ENCODE measurements at regions not wholly inside any gene's neighbourhood (a gene's known extent, or its start where the extent isn't known, plus 50 kb on each side); places are given as distances from the start of the nearest gene placed in this dataset.

DNA sequence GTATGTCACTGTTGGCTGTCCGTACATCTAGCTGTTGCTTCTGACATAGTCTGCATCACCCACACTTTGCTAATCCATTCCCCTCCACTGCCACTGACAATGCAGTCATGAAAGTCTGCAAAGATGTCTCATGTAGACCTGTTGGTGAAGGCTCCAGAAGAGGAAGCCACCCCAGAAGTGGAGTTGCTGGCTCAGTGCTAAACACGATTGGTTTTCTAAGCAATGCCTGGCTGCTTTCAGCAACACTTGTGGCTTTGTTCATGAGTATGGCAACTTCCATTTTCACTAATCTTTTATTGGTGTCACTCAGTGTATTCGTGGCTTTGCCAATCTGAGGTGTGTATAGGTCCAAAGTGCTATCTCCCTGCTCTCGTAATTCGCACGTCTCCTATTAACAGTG is 288.1 kb downstream of the GADD45G start:
- TF ChIP-seq TAF1 (IDR thresholded peaks at IDR 0.05; ENCODE audit: low read depth, low read length) (no peak), POLR2A (IDR thresholded peaks at IDR 0.05; ENCODE audit: control extremely low read depth in 1 of 2, low read depth in 2 of 2, low read length in 2 of 2) (no peak), MAX (IDR thresholded peaks at IDR 0.05) (no peak), EP300 (IDR thresholded peaks at IDR 0.05; ENCODE audit: borderline replicate concordance in 1 of 2, low read depth in 2 of 2, low read length in 2 of 2) (no peak), USF2 (IDR thresholded peaks at IDR 0.05; ENCODE audit: low read length) (no peak), HDAC2 (IDR thresholded peaks at IDR 0.05; ENCODE audit: borderline replicate concordance in 1 of 2, low read depth in 2 of 2, low read length in 2 of 2) (no peak), SRF (IDR thresholded peaks at IDR 0.05; ENCODE audit: low read depth, low read length) (no peak), EZH2 (IDR thresholded peaks at IDR 0.05; ENCODE audit: low read depth, low read length, severe bottlenecking) (no peak), TBP (IDR thresholded peaks at IDR 0.05; ENCODE audit: low read depth, low read length) (no peak), POLR2AphosphoS5 (IDR thresholded peaks at IDR 0.05; ENCODE audit: low read depth, low read length) (no peak), MAFK (IDR thresholded peaks at IDR 0.05; ENCODE audit: low read depth, low read length) (no peak)
- TF ChIP-seq, protein P1, sequence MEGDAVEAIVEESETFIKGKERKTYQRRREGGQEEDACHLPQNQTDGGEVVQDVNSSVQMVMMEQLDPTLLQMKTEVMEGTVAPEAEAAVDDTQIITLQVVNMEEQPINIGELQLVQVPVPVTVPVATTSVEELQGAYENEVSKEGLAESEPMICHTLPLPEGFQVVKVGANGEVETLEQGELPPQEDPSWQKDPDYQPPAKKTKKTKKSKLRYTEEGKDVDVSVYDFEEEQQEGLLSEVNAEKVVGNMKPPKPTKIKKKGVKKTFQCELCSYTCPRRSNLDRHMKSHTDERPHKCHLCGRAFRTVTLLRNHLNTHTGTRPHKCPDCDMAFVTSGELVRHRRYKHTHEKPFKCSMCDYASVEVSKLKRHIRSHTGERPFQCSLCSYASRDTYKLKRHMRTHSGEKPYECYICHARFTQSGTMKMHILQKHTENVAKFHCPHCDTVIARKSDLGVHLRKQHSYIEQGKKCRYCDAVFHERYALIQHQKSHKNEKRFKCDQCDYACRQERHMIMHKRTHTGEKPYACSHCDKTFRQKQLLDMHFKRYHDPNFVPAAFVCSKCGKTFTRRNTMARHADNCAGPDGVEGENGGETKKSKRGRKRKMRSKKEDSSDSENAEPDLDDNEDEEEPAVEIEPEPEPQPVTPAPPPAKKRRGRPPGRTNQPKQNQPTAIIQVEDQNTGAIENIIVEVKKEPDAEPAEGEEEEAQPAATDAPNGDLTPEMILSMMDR (IDR thresholded peaks at IDR 0.05; ENCODE audit: control extremely low read depth in 1 of 3, insufficient read depth in 1 of 3, low read depth in 1 of 3, low read length in 3 of 3) = no peak

All from H1 (cell line).